HEK293 (cell line): ENCODE measurements at regions not wholly inside any gene's neighbourhood (a gene's known extent, or its start where the extent isn't known, plus 50 kb on each side); places are given as distances from the start of the nearest gene placed in this dataset.

Experiments
- SALL2 ChIP-seq: fragments of 450-650 bp; formaldehyde crosslinking; IDR thresholded peaks from 2 replicates; pipeline ENCODE4 v1.5.0; 2017; ENCODE audit warnings: missing biosample characterization, mild to moderate bottlenecking, missing genetic modification characterization, borderline replicate concordance
- ZBTB17 ChIP-seq: fragments of 450-650 bp; formaldehyde crosslinking; IDR thresholded peaks from 2 replicates; pipeline ENCODE4 v1.5.1; 2016; ENCODE audit warnings: missing biosample characterization, missing genetic modification characterization
- ZBTB21 ChIP-seq: fragments of 450-650 bp; formaldehyde crosslinking; IDR thresholded peaks from 2 replicates; pipeline ENCODE4 v1.5.1; 2017; ENCODE audit warnings: missing biosample characterization, missing genetic modification characterization
- ZNF510 ChIP-seq: fragments of 450-650 bp; formaldehyde crosslinking; IDR thresholded peaks from 2 replicates; pipeline ENCODE4 v1.5.1; 2018; ENCODE audit warnings: mild to moderate bottlenecking, missing genetic modification characterization, missing biosample characterization; ENCODE audit not compliant: insufficient replicate concordance
- ZNF610 ChIP-seq: fragments of 450-650 bp; formaldehyde crosslinking; IDR thresholded peaks from 2 replicates; pipeline ENCODE4 v1.5.1; 2016; ENCODE audit warnings: missing biosample characterization, missing genetic modification characterization, borderline replicate concordance
- TF ChIP-seq, protein P1 (sequence below): fragments of 450-650 bp; formaldehyde crosslinking; IDR thresholded peaks from 2 replicates; pipeline ENCODE4 v1.5.1; 2016; ENCODE audit warnings: missing biosample characterization, missing genetic modification characterization

DNA sequence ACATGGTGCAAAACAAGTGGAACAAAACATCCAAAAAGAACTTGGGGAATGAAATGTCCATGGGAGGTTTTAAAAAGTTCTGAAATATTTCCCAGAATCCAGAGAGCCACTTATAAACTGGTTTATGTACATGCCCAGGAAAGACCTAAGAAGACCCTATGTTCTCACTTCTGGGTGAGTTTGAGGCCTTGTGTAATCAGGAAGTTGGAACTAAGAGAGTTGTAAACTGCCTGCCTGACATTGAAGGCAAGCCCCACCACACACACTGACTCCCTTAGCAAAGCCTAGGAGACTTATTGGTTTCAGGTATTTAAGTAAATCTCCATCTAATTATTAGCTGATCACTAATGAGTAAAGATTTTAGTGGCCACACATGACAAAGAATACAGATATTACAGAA, 142.5 kb downstream of the LRIG3 start:
- TF ChIP-seq ZBTB17 (no peak), ZNF510 (no peak), ZBTB21 (tag by site-specific recombination) (no peak), ZNF610 (no peak), SALL2 (tag by site-specific recombination) (no peak)
- TF ChIP-seq, protein P1, sequence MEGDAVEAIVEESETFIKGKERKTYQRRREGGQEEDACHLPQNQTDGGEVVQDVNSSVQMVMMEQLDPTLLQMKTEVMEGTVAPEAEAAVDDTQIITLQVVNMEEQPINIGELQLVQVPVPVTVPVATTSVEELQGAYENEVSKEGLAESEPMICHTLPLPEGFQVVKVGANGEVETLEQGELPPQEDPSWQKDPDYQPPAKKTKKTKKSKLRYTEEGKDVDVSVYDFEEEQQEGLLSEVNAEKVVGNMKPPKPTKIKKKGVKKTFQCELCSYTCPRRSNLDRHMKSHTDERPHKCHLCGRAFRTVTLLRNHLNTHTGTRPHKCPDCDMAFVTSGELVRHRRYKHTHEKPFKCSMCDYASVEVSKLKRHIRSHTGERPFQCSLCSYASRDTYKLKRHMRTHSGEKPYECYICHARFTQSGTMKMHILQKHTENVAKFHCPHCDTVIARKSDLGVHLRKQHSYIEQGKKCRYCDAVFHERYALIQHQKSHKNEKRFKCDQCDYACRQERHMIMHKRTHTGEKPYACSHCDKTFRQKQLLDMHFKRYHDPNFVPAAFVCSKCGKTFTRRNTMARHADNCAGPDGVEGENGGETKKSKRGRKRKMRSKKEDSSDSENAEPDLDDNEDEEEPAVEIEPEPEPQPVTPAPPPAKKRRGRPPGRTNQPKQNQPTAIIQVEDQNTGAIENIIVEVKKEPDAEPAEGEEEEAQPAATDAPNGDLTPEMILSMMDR (tag by site-specific recombination): no peak
